Renal pelvis (tissue), 1 donor: ENCODE measurements at regions not wholly inside any gene's neighbourhood (a gene's known extent, or its start where the extent isn't known, plus 50 kb on each side); places are given as distances from the start of the nearest gene placed in this dataset.

ENCODE experiments used
- DNase-seq: peaks from one replicate; pipeline ENCODE4 v3.0.0-alpha.2; 2013

- DNase-seq: no peak
Measured at GRCh38 chr5:67467110-67467509, 270.5 kb upstream of the CD180 start.

- DNase-seq: no peak
Measured at GRCh38 chr5:67465537-67466207, 269.1 kb upstream of the CD180 start.

GRCh38 chr5:67462147-67462546 lies 265.5 kb upstream of the CD180 start:
- no peak for DNase-seq

GRCh38 chr5:67459253-67459652 lies 262.7 kb upstream of the CD180 start:
- DNase-seq: no peak

- DNase-seq: no peak
Measured at GRCh38 chr5:67455970-67456369, 259.4 kb upstream of the CD180 start.

GRCh38 chr5:67454957-67455561 lies 258.5 kb upstream of the CD180 start:
- DNase-seq: no peak

- no peak for DNase-seq
Measured at GRCh38 chr5:67453111-67453905, 256.7 kb upstream of the CD180 start.

GRCh38 chr5:67451640-67452279 lies 255.2 kb upstream of the CD180 start:
- no peak for DNase-seq

- no peak for DNase-seq
Measured at GRCh38 chr5:67447732-67448131, 251.1 kb upstream of the CD180 start.

- DNase-seq: peak; percentile 34
Measured at GRCh38 chr5:67437905-67438845, 241.6 kb upstream of the CD180 start.

- DNase-seq: no peak
Measured at GRCh38 chr5:67435032-67435431, 238.4 kb upstream of the CD180 start.

- DNase-seq: no peak
Measured at GRCh38 chr5:67434466-67434865, 237.9 kb upstream of the CD180 start.

- DNase-seq: no peak
Measured at GRCh38 chr5:67432606-67433005, 236.0 kb upstream of the CD180 start.

- no peak for DNase-seq
Measured at GRCh38 chr5:67431191-67431590, 234.6 kb upstream of the CD180 start.

GRCh38 chr5:67427850-67428298 lies 231.3 kb upstream of the CD180 start:
- DNase-seq: no peak

GRCh38 chr5:67426961-67427849 lies 230.6 kb upstream of the CD180 start:
- DNase-seq: no peak

GRCh38 chr5:67425514-67425913 lies 228.9 kb upstream of the CD180 start:
- no peak for DNase-seq

GRCh38 chr5:67417839-67418238 lies 221.2 kb upstream of the CD180 start:
- DNase-seq: no peak

- no peak for DNase-seq
Measured at GRCh38 chr5:67416986-67417385, 220.4 kb upstream of the CD180 start.
